GM12878 (cell line): ENCODE measurements at regions not wholly inside any gene's neighbourhood (a gene's known extent, or its start where the extent isn't known, plus 50 kb on each side); places are given as distances from the start of the nearest gene placed in this dataset.

Experiments
- ASH2L ChIP-seq: fragments of 300-600, 200-600 bp; sonication (generic); IDR thresholded peaks from 2 replicates; pipeline ENCODE4 v1.6.1; 2017; ENCODE audit warnings: low read depth, mild to moderate bottlenecking, borderline replicate concordance
- BHLHE40 ChIP-seq, 2 experiments: fragments of 450-650 bp in 1 of 2; IDR thresholded peaks; 2 replicates each; pipeline ENCODE4 v1.6.1; 2011 to 2017; ENCODE audit warnings: low read depth in 2 of 2, borderline replicate concordance in 1 of 2, improper control_type of control experiment in 1 of 2, low read length in 1 of 2, mild to moderate bottlenecking in 1 of 2
- CBFB ChIP-seq: IDR thresholded peaks from 2 replicates; pipeline ENCODE4 v1.6.1; 2016; ENCODE audit warnings: antibody characterized with exemption, low read depth
- CEBPB ChIP-seq, 2 experiments: fragments of 150-350 bp in 1 of 2; IDR thresholded peaks; 2 replicates each; pipeline ENCODE4 v1.6.1; 2012 to 2014; ENCODE audit warnings: low read depth in 2 of 2, low read length in 2 of 2, borderline replicate concordance in 1 of 2, inconsistent platforms in 1 of 2
- CHD2 ChIP-seq: IDR thresholded peaks from 2 replicates; pipeline ENCODE4 v1.6.1; 2011; ENCODE audit warnings: low read depth, low read length, improper control_type of control experiment, borderline replicate concordance
- EZH2 ChIP-seq: IDR thresholded peaks from 2 replicates; pipeline ENCODE4 v1.6.1; 2012; ENCODE audit warnings: low read depth, mild to moderate bottlenecking, control low read depth, inconsistent platforms, low read length, borderline replicate concordance; ENCODE audit not compliant: control insufficient read depth
- LARP7 ChIP-seq: fragments of 450-650 bp; IDR thresholded peaks from 2 replicates; pipeline ENCODE4 v1.6.1; 2017; ENCODE audit warnings: mild to moderate bottlenecking
- NR2C2 ChIP-seq: IDR thresholded peaks from 2 replicates; pipeline ENCODE4 v1.6.1; 2011; ENCODE audit warnings: borderline replicate concordance, low read depth; ENCODE audit not compliant: control insufficient read depth, insufficient read length
- PAX5 ChIP-seq: IDR thresholded peaks from 2 replicates; pipeline ENCODE4 v1.6.1; 2011; ENCODE audit warnings: low read depth, low read length, borderline replicate concordance
- PAX8 ChIP-seq: fragments of 450-650 bp; IDR thresholded peaks from 2 replicates; pipeline ENCODE4 v1.6.1; 2017; ENCODE audit warnings: mild to moderate bottlenecking, moderate library complexity
- POLR2A ChIP-seq: IDR thresholded peaks from 2 replicates; pipeline ENCODE4 v1.6.1; 2011; ENCODE audit warnings: low read depth, mild to moderate bottlenecking, low read length
- SIX5 ChIP-seq: IDR thresholded peaks from 2 replicates; pipeline ENCODE4 v1.6.1; 2011; ENCODE audit warnings: mild to moderate bottlenecking, low read depth, low read length, moderate library complexity; ENCODE audit not compliant: severe bottlenecking
- SMARCA5 ChIP-seq: fragments of 450-650 bp; IDR thresholded peaks from 2 replicates; pipeline ENCODE4 v1.6.1; 2017; ENCODE audit warnings: mild to moderate bottlenecking
- STAT3 ChIP-seq: IDR thresholded peaks from 2 replicates; pipeline ENCODE4 v1.6.1; 2011; ENCODE audit warnings: low read depth, low read length, improper control_type of control experiment
- ZNF24 ChIP-seq: fragments of 450-650 bp; IDR thresholded peaks from 2 replicates; pipeline ENCODE4 v1.6.1; 2017; ENCODE audit warnings: antibody characterized with exemption, mild to moderate bottlenecking
- TF ChIP-seq, protein P1 (sequence below): fragments of 450-650 bp; formaldehyde crosslinking; IDR thresholded peaks from 2 replicates; pipeline ENCODE4 v1.4.0; 2020; ENCODE audit warnings: mild to moderate bottlenecking, moderate library complexity
- TF ChIP-seq, protein P2 (sequence below): fragments of 450-650 bp; IDR thresholded peaks from 2 replicates; pipeline ENCODE4 v1.6.1; 2018; ENCODE audit warnings: mild to moderate bottlenecking, low read depth, moderate library complexity; ENCODE audit not compliant: partially characterized antibody
- TF ChIP-seq, protein P3 (sequence below): fragments of 450-650 bp; IDR thresholded peaks from 2 replicates; pipeline ENCODE4 v1.6.1; 2017; ENCODE audit warnings: mild to moderate bottlenecking, moderate library complexity

DNA sequence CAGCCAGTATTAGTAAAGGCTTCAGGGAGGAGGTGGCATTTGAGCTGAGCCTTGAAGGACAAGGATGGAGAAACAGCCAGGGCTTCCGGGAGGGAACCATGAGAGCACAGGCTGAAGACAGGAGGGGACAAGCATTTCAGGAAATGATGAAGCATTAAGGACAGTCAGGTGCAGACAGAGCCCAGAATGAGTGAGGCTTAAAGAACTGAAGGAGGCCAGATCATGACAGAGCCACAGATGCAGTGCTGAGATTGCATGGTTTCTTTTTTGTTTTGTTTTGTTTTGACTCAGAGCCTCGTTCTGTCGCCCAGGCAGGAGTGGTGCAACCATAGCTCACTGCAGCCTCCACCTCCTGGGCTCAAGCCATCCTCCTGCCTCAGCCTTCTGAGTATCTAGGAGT is 211.5 kb downstream of the SOX9 start (continued):
- TF ChIP-seq PAX5: no peak
- no peak for TF ChIP-seq PAX8
- no peak for TF ChIP-seq POLR2A
- no peak for TF ChIP-seq SMARCA5
- TF ChIP-seq, protein P1, sequence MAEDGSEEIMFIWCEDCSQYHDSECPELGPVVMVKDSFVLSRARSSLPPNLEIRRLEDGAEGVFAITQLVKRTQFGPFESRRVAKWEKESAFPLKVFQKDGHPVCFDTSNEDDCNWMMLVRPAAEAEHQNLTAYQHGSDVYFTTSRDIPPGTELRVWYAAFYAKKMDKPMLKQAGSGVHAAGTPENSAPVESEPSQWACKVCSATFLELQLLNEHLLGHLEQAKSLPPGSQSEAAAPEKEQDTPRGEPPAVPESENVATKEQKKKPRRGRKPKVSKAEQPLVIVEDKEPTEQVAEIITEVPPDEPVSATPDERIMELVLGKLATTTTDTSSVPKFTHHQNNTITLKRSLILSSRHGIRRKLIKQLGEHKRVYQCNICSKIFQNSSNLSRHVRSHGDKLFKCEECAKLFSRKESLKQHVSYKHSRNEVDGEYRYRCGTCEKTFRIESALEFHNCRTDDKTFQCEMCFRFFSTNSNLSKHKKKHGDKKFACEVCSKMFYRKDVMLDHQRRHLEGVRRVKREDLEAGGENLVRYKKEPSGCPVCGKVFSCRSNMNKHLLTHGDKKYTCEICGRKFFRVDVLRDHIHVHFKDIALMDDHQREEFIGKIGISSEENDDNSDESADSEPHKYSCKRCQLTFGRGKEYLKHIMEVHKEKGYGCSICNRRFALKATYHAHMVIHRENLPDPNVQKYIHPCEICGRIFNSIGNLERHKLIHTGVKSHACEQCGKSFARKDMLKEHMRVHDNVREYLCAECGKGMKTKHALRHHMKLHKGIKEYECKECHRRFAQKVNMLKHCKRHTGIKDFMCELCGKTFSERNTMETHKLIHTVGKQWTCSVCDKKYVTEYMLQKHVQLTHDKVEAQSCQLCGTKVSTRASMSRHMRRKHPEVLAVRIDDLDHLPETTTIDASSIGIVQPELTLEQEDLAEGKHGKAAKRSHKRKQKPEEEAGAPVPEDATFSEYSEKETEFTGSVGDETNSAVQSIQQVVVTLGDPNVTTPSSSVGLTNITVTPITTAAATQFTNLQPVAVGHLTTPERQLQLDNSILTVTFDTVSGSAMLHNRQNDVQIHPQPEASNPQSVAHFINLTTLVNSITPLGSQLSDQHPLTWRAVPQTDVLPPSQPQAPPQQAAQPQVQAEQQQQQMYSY (CRISPR knock-in tag): no peak
- TF ChIP-seq SIX5: no peak
- TF ChIP-seq, protein P2, sequence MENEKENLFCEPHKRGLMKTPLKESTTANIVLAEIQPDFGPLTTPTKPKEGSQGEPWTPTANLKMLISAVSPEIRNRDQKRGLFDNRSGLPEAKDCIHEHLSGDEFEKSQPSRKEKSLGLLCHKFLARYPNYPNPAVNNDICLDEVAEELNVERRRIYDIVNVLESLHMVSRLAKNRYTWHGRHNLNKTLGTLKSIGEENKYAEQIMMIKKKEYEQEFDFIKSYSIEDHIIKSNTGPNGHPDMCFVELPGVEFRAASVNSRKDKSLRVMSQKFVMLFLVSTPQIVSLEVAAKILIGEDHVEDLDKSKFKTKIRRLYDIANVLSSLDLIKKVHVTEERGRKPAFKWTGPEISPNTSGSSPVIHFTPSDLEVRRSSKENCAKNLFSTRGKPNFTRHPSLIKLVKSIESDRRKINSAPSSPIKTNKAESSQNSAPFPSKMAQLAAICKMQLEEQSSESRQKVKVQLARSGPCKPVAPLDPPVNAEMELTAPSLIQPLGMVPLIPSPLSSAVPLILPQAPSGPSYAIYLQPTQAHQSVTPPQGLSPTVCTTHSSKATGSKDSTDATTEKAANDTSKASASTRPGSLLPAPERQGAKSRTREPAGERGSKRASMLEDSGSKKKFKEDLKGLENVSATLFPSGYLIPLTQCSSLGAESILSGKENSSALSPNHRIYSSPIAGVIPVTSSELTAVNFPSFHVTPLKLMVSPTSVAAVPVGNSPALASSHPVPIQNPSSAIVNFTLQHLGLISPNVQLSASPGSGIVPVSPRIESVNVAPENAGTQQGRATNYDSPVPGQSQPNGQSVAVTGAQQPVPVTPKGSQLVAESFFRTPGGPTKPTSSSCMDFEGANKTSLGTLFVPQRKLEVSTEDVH: no peak
- TF ChIP-seq ZNF24: no peak
- no peak for TF ChIP-seq NR2C2
- no peak for TF ChIP-seq LARP7
- no peak for TF ChIP-seq CHD2
- TF ChIP-seq STAT3: no peak
- TF ChIP-seq CEBPB (IDR thresholded peaks at IDR 0.05; ENCODE audit: borderline replicate concordance in 1 of 2, low read depth in 2 of 2, low read length in 2 of 2): no peak
- no peak for TF ChIP-seq ASH2L
- TF ChIP-seq EZH2: no peak
- TF ChIP-seq CBFB: no peak
- TF ChIP-seq, protein P3, sequence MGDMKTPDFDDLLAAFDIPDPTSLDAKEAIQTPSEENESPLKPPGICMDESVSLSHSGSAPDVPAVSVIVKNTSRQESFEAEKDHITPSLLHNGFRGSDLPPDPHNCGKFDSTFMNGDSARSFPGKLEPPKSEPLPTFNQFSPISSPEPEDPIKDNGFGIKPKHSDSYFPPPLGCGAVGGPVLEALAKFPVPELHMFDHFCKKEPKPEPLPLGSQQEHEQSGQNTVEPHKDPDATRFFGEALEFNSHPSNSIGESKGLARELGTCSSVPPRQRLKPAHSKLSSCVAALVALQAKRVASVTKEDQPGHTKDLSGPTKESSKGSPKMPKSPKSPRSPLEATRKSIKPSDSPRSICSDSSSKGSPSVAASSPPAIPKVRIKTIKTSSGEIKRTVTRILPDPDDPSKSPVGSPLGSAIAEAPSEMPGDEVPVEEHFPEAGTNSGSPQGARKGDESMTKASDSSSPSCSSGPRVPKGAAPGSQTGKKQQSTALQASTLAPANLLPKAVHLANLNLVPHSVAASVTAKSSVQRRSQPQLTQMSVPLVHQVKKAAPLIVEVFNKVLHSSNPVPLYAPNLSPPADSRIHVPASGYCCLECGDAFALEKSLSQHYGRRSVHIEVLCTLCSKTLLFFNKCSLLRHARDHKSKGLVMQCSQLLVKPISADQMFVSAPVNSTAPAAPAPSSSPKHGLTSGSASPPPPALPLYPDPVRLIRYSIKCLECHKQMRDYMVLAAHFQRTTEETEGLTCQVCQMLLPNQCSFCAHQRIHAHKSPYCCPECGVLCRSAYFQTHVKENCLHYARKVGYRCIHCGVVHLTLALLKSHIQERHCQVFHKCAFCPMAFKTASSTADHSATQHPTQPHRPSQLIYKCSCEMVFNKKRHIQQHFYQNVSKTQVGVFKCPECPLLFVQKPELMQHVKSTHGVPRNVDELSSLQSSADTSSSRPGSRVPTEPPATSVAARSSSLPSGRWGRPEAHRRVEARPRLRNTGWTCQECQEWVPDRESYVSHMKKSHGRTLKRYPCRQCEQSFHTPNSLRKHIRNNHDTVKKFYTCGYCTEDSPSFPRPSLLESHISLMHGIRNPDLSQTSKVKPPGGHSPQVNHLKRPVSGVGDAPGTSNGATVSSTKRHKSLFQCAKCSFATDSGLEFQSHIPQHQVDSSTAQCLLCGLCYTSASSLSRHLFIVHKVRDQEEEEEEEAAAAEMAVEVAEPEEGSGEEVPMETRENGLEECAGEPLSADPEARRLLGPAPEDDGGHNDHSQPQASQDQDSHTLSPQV: no peak
- peak in 1 of 2 experiments; percentile 9; a peak in 1 of 4 replicates for TF ChIP-seq BHLHE40 (IDR thresholded peaks at IDR 0.05; ENCODE audit: borderline replicate concordance in 1 of 2, low read depth in 2 of 2, low read length in 1 of 2)
